DND-41 (cell line): ENCODE measurements at regions not wholly inside any gene's neighbourhood (a gene's known extent, or its start where the extent isn't known, plus 50 kb on each side); places are given as distances from the start of the nearest gene placed in this dataset.

Experiments used
- ATAC-seq: fragments of 200-7000 bp; cut with Tn5 transposase; 3 replicates; pipeline ENCODE4 v1.9.1; 2021; ENCODE audit warnings: low read depth; ENCODE audit not compliant: insufficient read depth
- DNase-seq: peaks from one replicate; pipeline ENCODE4 v3.0.0-alpha.2; 2020
- H2AFZ ChIP-seq: 2 replicates; pipeline ENCODE4 v1.6.0; 2012; ENCODE audit warnings: low read depth, low read length
- H3K27ac ChIP-seq: 2 replicates; pipeline ENCODE4 v1.5.1; 2012; ENCODE audit warnings: low read length, inconsistent platforms
- H3K27me3 ChIP-seq: fragments of 200-600 bp; sonication (generic); 2 replicates; pipeline ENCODE4 v1.6.0; 2012; ENCODE audit warnings: low read length, mild to moderate bottlenecking, inconsistent platforms; ENCODE audit not compliant: insufficient read depth, poor library complexity
- H3K36me3 ChIP-seq: 2 replicates; pipeline ENCODE4 v1.5.1; 2012; ENCODE audit warnings: low read length, inconsistent platforms; ENCODE audit not compliant: insufficient read depth
- H3K4me1 ChIP-seq: 2 replicates; pipeline ENCODE4 v1.5.1; 2012; ENCODE audit warnings: mild to moderate bottlenecking, low read length; ENCODE audit not compliant: insufficient read depth
- H3K4me2 ChIP-seq: 2 replicates; pipeline ENCODE4 v1.6.0; 2012; ENCODE audit warnings: mild to moderate bottlenecking, moderate library complexity, low read length, inconsistent platforms; ENCODE audit not compliant: insufficient read depth
- H3K4me3 ChIP-seq, 2 experiments: fragments of 200-600 bp in 1 of 2; shearing (Covaris generic) in 1 of 2; 2 replicates each; pipeline ENCODE4 v1.5.1; 2012 to 2016; ENCODE audit warnings: inconsistent platforms in 2 of 2, low read length in 2 of 2, mild to moderate bottlenecking in 2 of 2, low read depth in 1 of 2, moderate library complexity in 1 of 2
- H3K79me2 ChIP-seq: 2 replicates; pipeline ENCODE4 v1.6.0; 2012; ENCODE audit warnings: low read length, inconsistent platforms; ENCODE audit not compliant: insufficient read depth
- H3K9ac ChIP-seq: 2 replicates; pipeline ENCODE4 v1.6.0; 2012; ENCODE audit warnings: low read depth, mild to moderate bottlenecking, inconsistent platforms, low read length, moderate library complexity
- H3K9me3 ChIP-seq: 2 replicates; pipeline ENCODE4 v1.5.1; 2012; ENCODE audit warnings: low read length, moderate library complexity, mild to moderate bottlenecking, inconsistent platforms; ENCODE audit not compliant: insufficient read depth, severe bottlenecking
- H4K20me1 ChIP-seq: 2 replicates; pipeline ENCODE4 v1.6.0; 2012; ENCODE audit warnings: low read length; ENCODE audit not compliant: insufficient read depth
- CTCF ChIP-seq: IDR thresholded peaks from 2 replicates; pipeline ENCODE4 v1.5.1; 2012; ENCODE audit warnings: borderline replicate concordance, low read length, moderate library complexity, mild to moderate bottlenecking; ENCODE audit not compliant: poor library complexity, severe bottlenecking; ENCODE audit errors: extremely low read depth
- EZH2 ChIP-seq: IDR thresholded peaks from 3 replicates; pipeline ENCODE4 v1.6.1; 2012; ENCODE audit warnings: borderline replicate concordance, low read depth, mild to moderate bottlenecking, moderate library complexity, low read length, inconsistent platforms; ENCODE audit not compliant: severe bottlenecking

- Histone ChIP-seq H3K36me3 (no peaks in the 10 kb centered on the region), H3K9ac (no peak overlapping the region), H3K27me3 (peaks cover 3% of the 10 kb centered on the region), H4K20me1 (no peaks in the 10 kb centered on the region), H3K4me1 (no peaks in the 10 kb centered on the region), H3K4me3 (no peak overlapping the region), H3K79me2 (no peaks in the 10 kb centered on the region), H2AFZ (no peak overlapping the region), H3K27ac (no peak overlapping the region), H3K4me2 (no peak overlapping the region), H3K9me3 (no peaks in the 10 kb centered on the region)
- TF ChIP-seq EZH2 (no peak), CTCF (no peak)
- ATAC-seq (no peak), DNase-seq (no peak)
Observed at GRCh38 chr15:31585240-31585639, 258.6 kb downstream of the KLF13 start.

- Histone ChIP-seq H3K4me3 (no peak overlapping the region), H3K27ac (no peak overlapping the region), H3K36me3 (no peaks in the 10 kb centered on the region), H4K20me1 (no peaks in the 10 kb centered on the region), H3K9ac (no peak overlapping the region), H3K79me2 (no peaks in the 10 kb centered on the region), H3K9me3 (no peaks in the 10 kb centered on the region), H3K4me2 (no peak overlapping the region), H3K27me3 (peaks cover 3% of the 10 kb centered on the region), H2AFZ (no peak overlapping the region), H3K4me1 (no peaks in the 10 kb centered on the region)
- TF ChIP-seq EZH2: no peak
- TF ChIP-seq CTCF: no peak
- ATAC-seq (no peak), DNase-seq (no peak)
Observed at GRCh38 chr15:31586841-31587240, 260.2 kb downstream of the KLF13 start.

DNA sequence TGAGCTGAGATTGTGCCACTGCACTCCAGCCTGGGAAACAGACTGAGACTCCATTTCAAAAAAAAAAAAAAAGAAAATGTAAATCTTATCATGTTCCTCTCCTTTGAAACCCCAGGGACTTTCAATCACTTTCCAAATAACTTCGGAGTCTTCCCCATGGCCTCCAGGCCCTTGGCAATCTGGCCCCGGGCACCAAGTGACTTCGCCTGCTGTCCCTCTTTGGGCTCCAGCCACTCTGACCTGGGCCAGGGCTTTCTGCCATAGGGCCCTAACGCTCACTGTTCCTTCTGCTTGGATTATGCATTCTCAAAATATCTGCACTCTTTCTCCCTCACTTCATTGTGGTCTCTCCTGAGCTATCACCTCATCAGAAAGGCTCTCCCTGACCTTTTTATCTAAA lies 260.9 kb downstream of the KLF13 start:
- H3K4me1 ChIP-seq: no peaks in the 10 kb centered on the region
- no peak overlapping the region for H3K4me3 ChIP-seq
- H3K36me3 ChIP-seq: no peaks in the 10 kb centered on the region
- TF ChIP-seq CTCF: no peak
- TF ChIP-seq EZH2: no peak
- H4K20me1 ChIP-seq: no peaks in the 10 kb centered on the region
- H2AFZ ChIP-seq: no peak overlapping the region
- no peaks in the 10 kb centered on the region for H3K79me2 ChIP-seq
- no peaks in the 10 kb centered on the region for H3K9me3 ChIP-seq
- no peak for ATAC-seq
- H3K9ac ChIP-seq: no peak overlapping the region
- H3K27ac ChIP-seq: no peak overlapping the region
- no peak for DNase-seq
- no peak overlapping the region for H3K4me2 ChIP-seq
- peaks cover 3% of the 10 kb centered on the region for H3K27me3 ChIP-seq

DNA sequence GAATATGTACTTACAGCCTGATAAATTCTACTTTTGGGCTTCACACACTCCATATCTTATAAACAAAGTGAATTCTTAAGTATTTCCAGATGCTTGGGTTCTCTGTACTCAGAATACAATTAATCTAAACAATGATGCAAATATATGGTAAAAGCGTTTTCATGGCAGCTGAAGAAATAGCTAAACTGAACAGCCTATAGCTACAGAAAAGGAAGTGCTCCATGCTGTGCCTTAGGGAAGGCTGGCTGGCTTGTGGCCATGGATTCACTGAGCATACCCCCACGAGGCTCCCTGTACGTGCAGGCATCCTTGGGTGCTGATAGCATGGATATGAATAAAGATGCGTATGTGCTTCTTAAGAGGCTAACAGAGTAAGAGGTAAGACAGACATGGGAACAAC lies 264.0 kb downstream of the KLF13 start:
- Histone ChIP-seq H3K36me3 (no peaks in the 10 kb centered on the region), H4K20me1 (no peaks in the 10 kb centered on the region; the same call in 1 of the 2 replicates), H3K9me3 (no peaks in the 10 kb centered on the region), H3K4me3 (no peak overlapping the region), H3K4me1 (no peaks in the 10 kb centered on the region), H3K9ac (no peak overlapping the region), H3K79me2 (no peaks in the 10 kb centered on the region), H3K4me2 (no peak overlapping the region), H3K27ac (no peak overlapping the region), H3K27me3 (peaks cover 6% of the 10 kb centered on the region), H2AFZ (no peak overlapping the region)
- ATAC-seq (no peak), DNase-seq (no peak)
- TF ChIP-seq CTCF: no peak
- no peak for TF ChIP-seq EZH2
